Heart left ventricle (tissue), 16 donors: ENCODE measurements at regions not wholly inside any gene's neighbourhood (a gene's known extent, or its start where the extent isn't known, plus 50 kb on each side); places are given as distances from the start of the nearest gene placed in this dataset.
"Not testable (repeated sequence)": the region's sequence is repeated elsewhere in the genome, so short reads cannot be mapped to it uniquely, and the experiment has no call there.

Experiments used
- ATAC-seq, 4 donors: fragments of 200-7000 bp; cut with Tn5 transposase; one replicate each; pipeline ENCODE4 v1.9.1; 2020 to 2022; ENCODE audit warnings: moderate library complexity in 4 of 4, mild to moderate bottlenecking in 3 of 4, moderate number of reproducible peaks in 1 of 4
- DNase-seq, 5 donors: peaks; one replicate each; pipeline ENCODE4 v3.0.0-alpha.2; 2020
- H3K27ac ChIP-seq, 12 donors: fragments of 200-600 bp; sonication (generic) in 4 of 12; one replicate each; pipeline versions ENCODE4 v1.5.0 to v1.8.0; 2016 to 2022; ENCODE audit warnings: mild to moderate bottlenecking in 2 of 12
- H3K27me3 ChIP-seq, 9 donors: fragments of 200-600 bp; sonication (generic) in 2 of 9; one replicate each; pipeline versions ENCODE4 v1.5.1 to v1.8.0; 2016 to 2022; ENCODE audit warnings: mild to moderate bottlenecking in 3 of 9
- H3K36me3 ChIP-seq, 9 donors: fragments of 200-600 bp; sonication (generic) in 2 of 9; one replicate each; pipeline versions ENCODE4 v1.5.0 to v1.8.0; 2018 to 2022; ENCODE audit warnings: mild to moderate bottlenecking in 2 of 9
- H3K4me1 ChIP-seq, 12 donors: fragments of 200-600 bp; sonication (generic) in 4 of 12; one replicate each; pipeline versions ENCODE4 v1.5.0 to v1.8.0; 2016 to 2022; ENCODE audit warnings: mild to moderate bottlenecking in 3 of 12
- H3K4me3 ChIP-seq, 12 donors: fragments of 200-600 bp; sonication (generic) in 4 of 12; one replicate each; pipeline versions ENCODE4 v1.5.0 to v1.8.0; 2017 to 2022; ENCODE audit warnings: mild to moderate bottlenecking in 9 of 12, moderate library complexity in 4 of 12
- H3K9me3 ChIP-seq, 12 donors: fragments of 200-600 bp; sonication (generic) in 4 of 12; one replicate each; pipeline versions ENCODE4 v1.5.0 to v1.8.0; 2016 to 2022; ENCODE audit warnings: mild to moderate bottlenecking in 1 of 12
- CTCF ChIP-seq, 12 donors: fragments of 200-600 bp; sonication (generic) in 4 of 12; IDR thresholded peaks; one replicate each; pipeline versions ENCODE4 v1.5.0 to v1.8.0; 2018 to 2022; ENCODE audit warnings: antibody characterized with exemption in 12 of 12, mild to moderate bottlenecking in 5 of 12
- POLR2A ChIP-seq, 2 donors: fragments of 450-650 bp; IDR thresholded peaks; one replicate each; pipeline ENCODE4 v1.6.1; 2017; ENCODE audit warnings: antibody characterized with exemption in 2 of 2, mild to moderate bottlenecking in 2 of 2, moderate library complexity in 2 of 2
- WGBS, 4 donors: extraction: QIAGEN DNeasy Blood & Tissue Kit in 2 of 4; methylation state at CpG; one replicate each; pipeline versions ENCODE4 v1.1.5 to v1.1.7; 2013 to 2018; 5-methylcytosine and 5-hydroxymethylcytosine counted together
- intact Hi-C, 10 donors: fragments of 100-400 bp; cut with DNase I; formaldehyde crosslinking; loops; one replicate each; pipeline versions ENCODE4 v1.11.1 to v1.14.2; 2022
- donor health status: ischemic (EF 13 %, LVEDD 7.1; RV severe dilation, severe dysfunction).
- donor health status: healthy with polysubstance abuse.
- donor health status: DM: no; HTN: yes; CAD: no.
- donor health status: DM: no; HTN: no; CAD: no.
- donor health status: ischemic (EF 25% LVEDD 6.9; RV normal size, moderate dysfunction).
- donor health status: ischemic (EF 25% LVEDD 5.7; RV mildly dilated, moderate dysfunction).
- donor health status: healthy.
- donor health status: DM: yes; HTN: yes; CAD: no.
- donor health status: ischemic (EF 35%, LVEDD 5.7; RV mildly dilated, moderate dysfunction).
- donor health status: nonischemic (EF 11% LVEDD 7.7; RV severe dilation, severe dysfunction).
- donor health status: DM: yes; HTN: yes; CAD: no.
- donor health status: PGD.
- donor health status: ischemic (EF 29% LVEDD 5.4; RV normal size, mild dysfunction).
- donor health status: nonischemic (EF 23%, LVEDD 6.1; RV moderate dilation, normal function).

GRCh38 chr9:124122321-124122720, 110.8 kb downstream of the LHX2 start:
- Histone ChIP-seq H3K4me3 (no peak overlapping the region), H3K9me3 (peaks cover 0 to 15% (median 3%) of the 10 kb centered on the region in 12 donors), H3K27me3 (peaks cover 0 to 23% (median 0%) of the 10 kb centered on the region in 9 donors), H3K27ac (no peak overlapping the region), H3K36me3 (no peaks in the 10 kb centered on the region), H3K4me1 (peaks cover 0 to 5% (median 0%) of the 10 kb centered on the region in 12 donors)
- WGBS, 4 donors: 60 to 87% (median 69%) methylated on average over 1 of the region's 1 CpG
- DNase-seq (no peak), ATAC-seq (no peak)
- intact Hi-C loops: loop anchor here in 8 of 10 donors (5.0 to 10.0 kb wide), 6 partner anchors 262 to 415 kb away; no protein-coding TSS in a partner anchor
- TF ChIP-seq CTCF (IDR thresholded peaks at IDR 0.05) (no peak), POLR2A (IDR thresholded peaks at IDR 0.05) (no peak)

DNA sequence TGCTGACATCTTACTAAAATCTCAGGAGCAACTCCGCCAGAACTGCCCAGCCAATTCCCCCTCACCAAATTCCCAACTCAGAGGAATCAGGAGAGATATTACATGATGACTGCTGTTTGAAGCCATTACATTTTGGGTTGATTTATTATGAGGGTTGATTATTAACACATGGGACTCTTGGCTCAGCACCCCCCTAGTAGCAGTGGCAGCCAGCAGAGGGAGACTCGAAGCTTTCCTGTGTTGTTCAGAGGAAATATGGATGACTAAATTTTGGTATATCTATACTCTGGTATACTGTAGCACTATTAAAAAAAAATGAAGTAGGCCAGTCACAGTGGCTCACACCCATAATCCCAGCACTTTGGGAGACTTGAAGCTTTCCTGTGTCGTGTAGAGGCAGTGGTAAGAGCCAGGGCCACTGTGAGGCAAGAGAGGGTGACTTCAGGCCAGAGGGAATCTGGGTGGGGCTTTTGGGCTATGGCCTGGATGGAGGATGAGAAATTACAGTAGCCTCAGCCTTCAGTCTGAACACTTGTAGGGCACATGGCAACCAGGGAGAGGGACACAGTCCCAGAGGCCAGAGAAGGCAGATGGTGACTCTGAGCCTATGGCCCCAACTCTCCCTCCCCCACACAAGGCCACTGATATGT, 111.4 kb downstream of the LHX2 start:
- H3K4me3 ChIP-seq: no peak overlapping the region
- 45 to 78% (median 74%) methylated on average over 3 of the region's 3 CpGs for WGBS, 4 donors
- no peak for DNase-seq
- no peak for ATAC-seq
- TF ChIP-seq POLR2A (IDR thresholded peaks at IDR 0.05) (no peak), CTCF (IDR thresholded peaks at IDR 0.05) (no peak)
- H3K27ac ChIP-seq: no peak overlapping the region
- H3K27me3 ChIP-seq: peaks cover 0 to 23% (median 0%) of the 10 kb centered on the region in 9 donors
- H3K36me3 ChIP-seq: no peaks in the 10 kb centered on the region
- peaks cover 0 to 5% (median 0%) of the 10 kb centered on the region in 12 donors for H3K4me1 ChIP-seq
- peaks cover 0 to 13% (median 2%) of the 10 kb centered on the region in 12 donors for H3K9me3 ChIP-seq
- intact Hi-C loops: loop anchor here in 8 of 10 donors (5.0 to 10.0 kb wide), 6 partner anchors 262 to 414 kb away; no protein-coding TSS in a partner anchor

DNA sequence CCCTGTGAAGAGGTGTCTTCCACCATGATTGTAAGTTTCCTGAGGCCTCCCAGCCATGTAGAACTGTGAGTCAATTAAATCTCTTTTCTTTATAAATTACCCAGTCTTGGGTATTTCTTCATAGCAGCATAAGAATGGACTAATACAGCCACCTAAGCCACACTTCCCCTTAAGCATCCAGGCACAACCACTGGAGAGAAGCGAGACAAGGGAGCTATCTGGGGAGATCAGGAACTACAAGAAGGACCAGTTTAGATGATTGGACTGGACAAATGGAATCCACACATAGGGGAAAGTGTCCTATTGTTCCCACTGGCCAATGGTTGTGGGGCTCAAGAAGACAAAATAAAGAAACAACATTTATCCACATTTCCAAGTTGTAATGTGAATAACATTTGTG, 112.1 kb downstream of the LHX2 start:
- ATAC-seq, H3K4me3 ChIP-seq, DNase-seq, H3K4me1 ChIP-seq, H3K27ac ChIP-seq, H3K36me3 ChIP-seq: not testable (repeated sequence)
- peaks cover 0 to 23% (median 0%) of the 10 kb centered on the region in 9 donors for H3K27me3 ChIP-seq
- H3K9me3 ChIP-seq: peaks cover 0 to 13% (median 2%) of the 10 kb centered on the region in 12 donors
- WGBS, 4 donors: 79 to 91% (median 86%) methylated on average over 1 of the region's 1 CpG
- intact Hi-C loops: loop anchor here in 8 of 10 donors (5.0 to 10.0 kb wide), 6 partner anchors 261 to 414 kb away; no protein-coding TSS in a partner anchor

- DNase-seq (peak in 1 of 5 donors; percentile 10), ATAC-seq (no peak)
- no peaks in the 10 kb centered on the region for H3K36me3 ChIP-seq
- H3K9me3 ChIP-seq: peaks cover 0 to 13% (median 2%) of the 10 kb centered on the region in 12 donors
- no peak overlapping the region for H3K4me3 ChIP-seq
- H3K27me3 ChIP-seq: peaks cover 0 to 23% (median 0%) of the 10 kb centered on the region in 9 donors
- H3K4me1 ChIP-seq: peaks cover 0 to 5% (median 0%) of the 10 kb centered on the region in 12 donors
- WGBS, 4 donors: 78 to 85% (median 84%) methylated on average over 17 to 19 of the region's 19 CpGs
- intact Hi-C loops: loop anchor here (5.0 to 10.0 kb wide), 9 partner anchors 192 to 412 kb away; no protein-coding TSS in a partner anchor
- no peak overlapping the region for H3K27ac ChIP-seq
- TF ChIP-seq POLR2A (IDR thresholded peaks at IDR 0.05) (no peak), CTCF (IDR thresholded peaks at IDR 0.05) (no peak)
These were observed 113.4 kb downstream of the LHX2 start for GRCh38 chr9:124124729-124125650.
